ENCODE measurements at regions not wholly inside any gene's neighbourhood (a gene's known extent, or its start where the extent isn't known, plus 50 kb on each side); places are given as distances from the start of the nearest gene placed in this dataset.
A peak's percentile ranks its signal among the peaks of the same experiment; 100 is the strongest.

DNA sequence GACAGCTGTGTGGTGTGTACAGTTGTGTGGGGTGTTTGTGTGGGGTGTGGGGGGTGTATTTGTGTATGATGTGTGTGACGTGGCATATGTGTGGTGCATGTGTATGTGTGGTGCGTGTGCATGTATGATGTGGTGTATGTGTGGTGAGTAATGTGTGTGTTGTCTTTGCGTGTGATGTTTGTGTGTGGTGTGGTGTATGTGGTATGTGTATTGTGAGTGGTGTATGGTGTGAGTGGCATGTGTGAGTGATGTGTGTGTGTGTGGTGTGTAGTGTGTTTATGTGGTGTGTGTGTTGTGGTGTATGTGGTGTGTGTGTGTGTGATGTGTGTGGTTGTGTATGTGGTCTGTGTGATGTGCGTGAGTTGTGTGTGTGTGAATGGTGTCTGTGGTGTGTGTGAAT is 191.1 kb downstream of the MELK start:
- DNase-seq (ENCODE audit: low read depth in 2 of 2): no peak

- DNase-seq (ENCODE audit: low read depth in 2 of 2): no peak
Observed at GRCh38 chr9:36764364-36765076, 191.8 kb downstream of the MELK start.

- DNase-seq (ENCODE audit: low read depth in 2 of 2): no peak
Observed at GRCh38 chr9:36765077-36765390, 192.3 kb downstream of the MELK start.

- DNase-seq (ENCODE audit: low read depth in 2 of 2): peak; percentile 3 to 4
Observed at GRCh38 chr9:36765468-36766341, 193.0 kb downstream of the MELK start.

DNA sequence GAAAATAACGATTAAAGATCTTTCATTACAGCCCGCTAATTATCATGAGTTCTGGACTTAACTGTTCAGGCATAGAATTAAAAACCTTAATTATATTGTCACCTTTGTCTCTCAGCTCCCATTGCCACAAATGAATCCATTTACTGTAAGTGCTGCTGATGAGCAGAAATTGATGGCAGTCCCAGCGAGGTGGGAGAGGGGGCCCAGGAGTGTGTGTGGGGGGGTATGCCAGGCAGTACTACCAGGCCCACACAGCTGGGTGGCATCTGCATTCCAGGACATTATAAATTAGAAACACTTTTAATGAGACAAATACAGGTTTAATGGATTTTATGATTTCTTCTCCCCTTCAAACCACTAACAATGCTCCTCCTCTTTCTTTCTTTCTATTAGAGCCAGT is 196.0 kb downstream of the MELK start:
- DNase-seq (ENCODE audit: low read depth in 2 of 2): no peak

- no peak for DNase-seq (ENCODE audit: low read depth in 2 of 2)
Observed at GRCh38 chr9:36770025-36770424, 197.3 kb downstream of the MELK start.

- no peak for DNase-seq (ENCODE audit: low read depth in 2 of 2)
Observed at GRCh38 chr9:36772449-36773403, 200.0 kb downstream of the MELK start.

- no peak for DNase-seq (ENCODE audit: low read depth in 2 of 2)
Observed at GRCh38 chr9:36778682-36779081, 206.0 kb downstream of the MELK start.

DNA sequence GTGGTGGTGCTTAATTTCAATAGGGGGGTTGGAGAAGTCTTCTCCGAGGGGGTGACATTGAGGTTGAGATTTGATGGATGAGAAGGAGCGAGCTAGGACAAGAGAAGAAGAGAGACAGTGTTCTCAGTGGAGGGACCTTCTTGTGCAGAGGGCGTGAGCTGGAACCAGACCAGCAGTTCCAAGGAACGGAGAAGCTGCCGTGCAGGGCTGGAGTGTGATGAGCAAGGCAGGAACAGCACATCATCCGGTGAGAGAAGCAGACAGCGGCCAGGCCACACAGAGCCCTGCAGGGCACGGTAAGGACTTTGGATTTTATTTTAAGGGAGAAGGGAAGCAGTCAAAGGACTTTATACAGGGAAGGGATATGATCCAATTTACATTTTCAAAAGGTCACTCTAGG is 206.9 kb downstream of the MELK start:
- DNase-seq (ENCODE audit: low read depth in 2 of 2): no peak

DNA sequence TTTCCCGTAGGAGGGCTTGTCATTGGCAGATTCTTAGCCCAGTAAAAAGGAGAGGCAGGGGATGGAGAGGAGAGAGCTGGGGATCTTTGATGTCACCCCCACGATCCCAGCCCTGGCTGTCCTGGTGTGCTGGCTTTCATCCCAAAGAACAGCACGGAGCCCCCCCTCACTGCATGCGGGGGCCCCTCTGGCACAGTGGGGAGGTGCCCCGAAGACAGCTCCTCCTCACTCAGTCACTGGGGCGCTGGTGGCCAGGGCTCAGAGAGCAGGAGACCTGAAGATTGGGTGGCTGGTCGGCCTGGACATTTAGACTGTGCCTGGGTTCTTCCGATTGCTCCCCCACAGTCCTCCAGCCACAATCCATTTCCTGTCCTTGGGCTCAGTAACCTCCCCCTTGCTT is 207.5 kb downstream of the MELK start:
- DNase-seq (ENCODE audit: low read depth in 2 of 2): no peak

DNA sequence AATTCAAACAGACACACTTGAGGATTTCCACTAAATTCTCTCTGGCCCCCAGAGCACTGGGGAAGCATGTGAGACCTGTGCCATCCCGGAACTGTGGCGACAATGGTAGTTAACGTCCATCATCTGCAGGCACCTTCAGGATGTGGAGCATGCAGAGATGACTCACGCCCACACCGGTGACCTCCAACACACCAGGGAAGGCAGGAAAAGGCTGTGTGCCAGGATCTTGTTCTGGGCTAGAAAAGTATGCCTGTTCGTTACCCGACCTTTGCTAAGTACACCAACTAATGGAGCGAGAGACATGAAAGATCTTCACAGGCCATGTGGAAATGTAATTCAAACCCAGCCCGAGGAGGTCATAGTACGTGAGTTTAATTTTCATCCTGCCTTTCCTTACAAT is 208.8 kb downstream of the MELK start:
- DNase-seq (ENCODE audit: low read depth in 2 of 2): no peak
